ENCODE measurements at regions not wholly inside any gene's neighbourhood (a gene's known extent, or its start where the extent isn't known, plus 50 kb on each side); places are given as distances from the start of the nearest gene placed in this dataset.

- TF ChIP-seq, protein P1, sequence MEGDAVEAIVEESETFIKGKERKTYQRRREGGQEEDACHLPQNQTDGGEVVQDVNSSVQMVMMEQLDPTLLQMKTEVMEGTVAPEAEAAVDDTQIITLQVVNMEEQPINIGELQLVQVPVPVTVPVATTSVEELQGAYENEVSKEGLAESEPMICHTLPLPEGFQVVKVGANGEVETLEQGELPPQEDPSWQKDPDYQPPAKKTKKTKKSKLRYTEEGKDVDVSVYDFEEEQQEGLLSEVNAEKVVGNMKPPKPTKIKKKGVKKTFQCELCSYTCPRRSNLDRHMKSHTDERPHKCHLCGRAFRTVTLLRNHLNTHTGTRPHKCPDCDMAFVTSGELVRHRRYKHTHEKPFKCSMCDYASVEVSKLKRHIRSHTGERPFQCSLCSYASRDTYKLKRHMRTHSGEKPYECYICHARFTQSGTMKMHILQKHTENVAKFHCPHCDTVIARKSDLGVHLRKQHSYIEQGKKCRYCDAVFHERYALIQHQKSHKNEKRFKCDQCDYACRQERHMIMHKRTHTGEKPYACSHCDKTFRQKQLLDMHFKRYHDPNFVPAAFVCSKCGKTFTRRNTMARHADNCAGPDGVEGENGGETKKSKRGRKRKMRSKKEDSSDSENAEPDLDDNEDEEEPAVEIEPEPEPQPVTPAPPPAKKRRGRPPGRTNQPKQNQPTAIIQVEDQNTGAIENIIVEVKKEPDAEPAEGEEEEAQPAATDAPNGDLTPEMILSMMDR (IDR thresholded peaks at IDR 0.05 in 8 of 11, conservative IDR thresholded peaks at IDR 0.05 in 3 of 11) = no peak
- TF ChIP-seq POLR2AphosphoS5 (IDR thresholded peaks at IDR 0.05) (peak in 1 of 3 donors; percentile 19), POLR2A (IDR thresholded peaks at IDR 0.05) (no peak)
Observed at GRCh38 chr21:35102488-35103371, 53.6 kb upstream of the RUNX1 start.

Measured in spleen (tissue), 7 donors.